Left kidney (tissue), 1 donor: ENCODE measurements at regions not wholly inside any gene's neighbourhood (a gene's known extent, or its start where the extent isn't known, plus 50 kb on each side); places are given as distances from the start of the nearest gene placed in this dataset.
"Not testable (repeated sequence)": the region's sequence is repeated elsewhere in the genome, so short reads cannot be mapped to it uniquely, and the experiment has no call there.

Experiments
- DNase-seq: peaks from one replicate; pipeline ENCODE4 v3.0.0-alpha.2; 2013

DNA sequence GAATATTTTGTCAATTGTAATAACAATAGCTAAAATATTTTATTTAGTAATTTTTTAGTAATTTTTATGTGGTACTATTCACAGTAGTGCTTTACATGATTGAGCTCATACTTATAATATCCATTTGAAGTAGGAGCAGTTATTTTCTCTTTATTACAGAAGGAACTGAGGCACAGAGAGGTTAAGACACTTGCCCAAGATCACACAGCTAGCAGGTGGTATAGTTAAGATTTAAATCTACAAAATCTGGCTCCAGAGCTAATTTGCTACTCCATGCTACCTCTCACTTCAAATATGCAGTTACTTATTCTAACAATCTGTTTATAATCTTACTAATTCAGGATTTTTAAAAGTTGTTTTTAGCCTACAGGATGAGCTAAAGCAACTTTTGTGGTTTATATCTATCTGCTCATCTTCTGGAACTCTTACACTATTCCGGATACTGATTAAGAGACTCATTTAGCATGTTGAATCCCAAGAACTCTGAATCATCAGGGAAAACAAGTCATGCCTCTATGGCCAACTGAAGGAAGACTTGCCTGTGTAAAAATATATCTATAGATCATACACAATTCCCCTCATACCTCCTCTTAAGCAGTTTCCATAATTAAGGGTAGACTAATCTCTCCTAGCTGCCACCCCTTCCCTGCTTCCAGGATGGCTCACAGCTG, 324.2 kb downstream of the UBE3D start:
- DNase-seq = no peak

DNA sequence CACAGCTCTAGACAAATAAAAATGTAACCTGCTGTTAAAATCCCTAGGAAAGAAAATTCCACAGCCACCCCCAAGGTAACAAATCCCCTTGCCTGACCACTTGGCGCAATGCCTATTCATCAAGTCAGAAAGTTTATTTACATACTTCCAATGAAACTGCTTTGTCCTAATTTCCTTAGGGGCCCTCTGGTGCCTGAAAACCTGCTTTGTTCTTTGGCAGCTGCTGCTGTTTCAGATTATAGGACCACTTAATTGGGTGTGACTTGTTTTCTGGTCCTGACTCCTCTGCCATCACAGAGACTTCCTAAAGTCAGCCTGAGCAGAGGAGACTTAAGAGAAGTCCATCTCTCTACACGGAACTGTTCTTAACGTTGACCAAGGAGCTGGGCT, 323.6 kb downstream of the UBE3D start:
- no peak for DNase-seq

DNA sequence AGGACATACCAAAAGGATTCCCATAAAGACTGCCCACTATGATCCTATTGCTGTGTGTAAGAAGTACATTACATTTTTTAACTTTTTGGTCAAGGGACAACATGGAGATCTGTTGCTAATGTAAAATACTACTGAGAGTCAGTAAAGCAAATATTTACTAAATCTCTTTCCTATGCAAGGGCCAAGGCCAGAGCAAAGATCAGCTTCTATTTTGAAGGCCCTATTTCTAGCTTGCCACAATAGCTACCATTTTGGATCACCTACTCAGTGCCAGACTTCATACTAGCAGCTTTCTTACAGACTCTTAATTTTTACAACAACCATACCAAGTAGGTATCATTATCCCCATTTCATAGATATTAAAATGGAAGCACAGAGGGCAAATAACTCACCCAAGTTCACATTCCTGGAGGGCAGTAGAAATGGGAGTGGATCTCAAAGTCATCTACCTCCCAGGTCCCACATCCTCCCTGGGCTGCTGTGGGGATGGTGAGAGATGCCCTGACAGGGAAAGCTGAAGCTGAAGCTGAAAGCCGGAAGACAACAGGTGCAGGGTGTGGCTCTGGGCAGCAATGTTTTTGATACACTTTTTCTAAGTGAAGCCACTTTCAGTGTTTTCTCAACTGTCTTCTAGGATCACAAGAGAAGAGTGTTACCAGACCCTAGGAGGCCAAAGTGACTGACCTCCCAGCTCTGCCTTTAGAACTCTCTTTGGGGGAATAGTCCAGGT, 321.2 kb downstream of the UBE3D start:
- no peak for DNase-seq

DNA sequence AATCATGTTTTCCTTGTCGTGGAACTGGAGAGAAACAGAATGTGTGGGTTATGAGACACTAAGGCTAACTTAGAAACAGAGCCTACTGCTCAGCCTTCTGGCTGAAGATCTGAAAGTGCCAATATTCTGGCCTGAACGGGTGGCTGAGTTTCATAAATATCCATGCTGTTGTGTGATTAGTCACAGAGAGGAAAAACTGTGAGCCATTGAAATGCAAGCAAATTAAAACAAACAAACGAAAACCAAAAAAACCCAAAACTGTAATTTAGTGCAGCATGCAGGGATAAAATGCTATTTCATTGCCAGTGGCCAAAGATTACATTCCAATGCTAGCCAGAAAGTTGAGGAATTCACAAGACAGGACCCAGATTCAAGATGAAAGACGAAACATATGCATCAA, 315.1 kb downstream of the UBE3D start:
- no peak for DNase-seq

DNA sequence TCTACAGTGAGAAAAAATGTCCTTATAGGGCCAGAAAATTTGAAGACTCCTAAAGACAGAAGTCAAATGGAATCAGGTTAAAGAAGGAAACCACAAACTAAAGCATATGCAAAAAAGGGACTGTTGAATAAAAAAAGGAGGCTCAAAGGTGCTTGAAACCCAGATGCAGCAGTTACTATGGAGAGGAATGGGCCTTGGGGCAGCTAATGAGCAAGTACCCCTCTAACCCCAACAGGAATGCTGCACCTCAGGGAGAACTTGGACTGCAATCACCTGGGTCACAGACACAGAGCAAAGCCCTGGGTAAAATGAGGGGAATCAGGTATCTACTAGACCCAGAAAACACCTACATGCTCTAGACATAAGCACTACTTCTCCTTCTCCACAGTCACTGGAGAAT, 313.9 kb downstream of the UBE3D start:
- no peak for DNase-seq

DNA sequence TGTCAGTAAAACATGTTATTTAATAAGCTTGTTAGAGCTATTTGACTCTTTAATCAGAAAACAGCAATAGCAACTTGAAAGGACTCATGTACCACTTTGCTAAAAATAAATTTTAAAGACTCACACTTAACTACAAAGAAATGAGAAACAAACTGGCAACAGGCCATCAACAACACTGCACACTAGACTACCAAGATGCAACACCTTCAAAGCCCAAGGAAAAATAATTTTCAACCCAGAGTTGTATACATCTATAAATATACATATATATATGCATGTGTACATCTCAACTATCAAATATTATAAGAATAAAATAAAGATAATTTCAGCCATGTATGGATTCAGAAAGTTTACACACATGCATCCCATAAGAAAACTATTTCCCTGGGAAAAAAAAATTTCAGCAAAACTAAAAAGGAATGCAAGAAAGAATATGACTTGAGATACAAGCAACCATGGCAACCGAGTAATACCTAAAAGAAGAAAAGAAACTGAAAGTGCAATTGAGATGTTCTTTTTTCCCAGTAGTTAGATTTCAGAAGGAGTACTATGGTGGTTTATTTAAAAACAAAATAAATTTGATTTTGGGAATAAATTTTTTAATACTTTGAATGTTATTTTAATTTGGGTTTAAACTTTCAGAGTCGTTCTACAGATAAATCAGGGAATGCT, 303.8 kb downstream of the UBE3D start:
- no peak for DNase-seq

DNA sequence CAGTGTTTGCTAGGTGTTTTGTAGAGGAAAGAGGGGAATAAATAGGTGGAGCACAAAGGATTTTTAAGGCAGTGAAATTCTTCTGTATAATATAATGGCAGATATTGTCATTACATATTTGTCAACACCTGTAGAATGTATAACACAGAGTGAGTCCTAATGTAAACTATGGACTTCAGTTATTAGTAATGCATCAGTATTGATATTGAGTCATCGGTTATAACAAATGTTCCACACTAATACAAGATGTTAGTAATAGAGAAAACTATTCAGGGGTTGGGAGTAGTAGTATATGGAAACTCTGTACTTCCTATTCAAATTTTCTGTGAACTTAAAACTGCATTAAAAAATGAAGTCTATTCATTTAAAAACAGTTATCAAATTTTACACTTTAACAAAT, 299.2 kb downstream of the UBE3D start:
- no peak for DNase-seq

DNA sequence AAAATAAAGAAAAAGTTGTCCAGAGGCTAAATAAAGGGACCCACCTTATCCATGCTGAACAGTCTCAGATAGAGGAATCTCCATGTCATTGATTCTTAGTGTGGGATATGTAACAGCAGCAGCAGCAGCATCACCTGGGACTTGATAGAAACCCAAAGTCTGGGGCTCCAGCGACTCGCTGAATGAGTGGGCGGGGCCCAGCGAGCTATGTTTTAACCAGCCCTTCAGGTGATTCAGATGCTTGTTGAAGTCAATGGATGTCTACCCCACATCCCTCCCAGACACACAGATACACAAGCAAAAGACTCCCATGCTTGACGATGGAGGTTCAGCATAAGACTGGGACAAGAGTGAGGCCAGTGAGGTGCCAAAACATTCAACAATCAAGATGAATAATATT, 298.6 kb downstream of the UBE3D start:
- no peak for DNase-seq

DNA sequence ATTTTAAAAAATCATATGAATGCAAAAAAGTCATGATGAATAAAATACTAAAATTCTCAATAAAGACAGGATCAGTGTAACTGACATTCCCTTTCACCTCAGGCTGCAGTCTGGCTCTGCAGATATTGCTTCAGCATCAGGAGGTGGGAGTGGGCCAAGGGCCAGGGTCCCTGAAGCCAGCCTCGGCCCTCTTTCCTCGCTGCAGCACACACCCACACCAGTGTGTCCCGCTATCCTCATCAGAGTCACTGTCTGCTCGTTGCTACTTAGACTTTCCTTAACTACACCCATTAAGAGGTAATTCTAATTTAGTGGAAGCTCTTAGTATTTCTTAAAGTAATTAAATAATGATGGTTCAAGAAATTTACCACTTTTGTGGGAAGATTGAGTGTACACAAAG, 298.2 kb downstream of the UBE3D start:
- no peak for DNase-seq

DNA sequence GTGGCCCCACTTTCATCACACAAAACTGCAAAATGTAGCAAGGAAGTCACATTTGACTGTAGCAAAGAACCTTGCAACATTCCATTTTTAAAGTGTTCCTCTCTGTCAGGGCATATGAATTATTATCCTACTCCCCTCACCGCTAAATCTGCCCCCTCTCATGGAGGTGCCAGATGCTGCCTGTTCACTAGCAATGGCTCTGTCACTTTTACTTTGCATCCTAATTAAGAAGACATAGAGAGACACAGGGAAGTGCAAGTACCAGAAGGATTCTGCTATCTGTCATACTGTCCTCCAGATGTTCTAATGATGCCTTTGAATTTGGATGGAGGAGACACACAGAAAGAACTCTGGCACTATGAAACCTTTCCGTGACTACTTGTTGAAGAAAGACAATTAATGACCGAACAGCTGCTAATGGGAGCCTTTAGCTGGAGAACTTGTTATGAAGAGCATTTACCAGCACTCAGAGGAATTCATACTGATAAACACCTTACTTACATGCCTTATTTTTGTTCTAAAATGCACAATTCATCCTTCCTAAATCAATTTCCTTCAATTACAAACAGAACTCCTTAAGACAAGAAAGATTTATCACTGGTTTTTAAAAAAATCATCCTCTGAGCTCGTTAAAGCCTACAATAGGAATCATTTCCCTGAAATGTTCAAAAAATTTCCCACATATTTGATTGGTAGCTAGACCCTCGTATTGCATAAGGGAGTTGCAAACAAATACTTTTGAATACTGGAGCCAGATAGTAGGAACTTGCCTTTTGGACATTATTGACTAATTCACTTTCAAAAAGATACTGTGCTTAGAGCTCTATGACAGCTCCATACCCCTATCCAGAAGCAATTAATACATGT, 292.6 kb downstream of the UBE3D start:
- DNase-seq = no peak

DNA sequence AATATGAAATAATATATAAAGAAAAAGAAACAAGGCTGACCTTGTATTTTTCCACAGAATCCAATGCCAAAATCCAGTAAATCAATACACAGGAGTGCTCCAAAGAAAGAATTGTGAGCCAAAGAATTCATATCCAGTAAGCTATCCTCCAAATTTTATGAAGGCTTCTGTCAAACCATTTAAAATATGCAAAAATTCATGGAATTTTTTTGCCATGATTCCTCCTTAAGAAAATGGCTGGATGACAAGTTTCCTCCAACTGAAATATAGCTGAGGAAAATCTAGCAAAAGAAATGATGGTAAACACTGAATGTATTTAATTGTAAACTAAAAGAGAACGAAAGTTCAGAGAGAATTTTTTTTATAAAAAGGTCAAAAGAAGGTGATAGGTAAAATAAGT, 290.3 kb downstream of the UBE3D start:
- no peak for DNase-seq

DNA sequence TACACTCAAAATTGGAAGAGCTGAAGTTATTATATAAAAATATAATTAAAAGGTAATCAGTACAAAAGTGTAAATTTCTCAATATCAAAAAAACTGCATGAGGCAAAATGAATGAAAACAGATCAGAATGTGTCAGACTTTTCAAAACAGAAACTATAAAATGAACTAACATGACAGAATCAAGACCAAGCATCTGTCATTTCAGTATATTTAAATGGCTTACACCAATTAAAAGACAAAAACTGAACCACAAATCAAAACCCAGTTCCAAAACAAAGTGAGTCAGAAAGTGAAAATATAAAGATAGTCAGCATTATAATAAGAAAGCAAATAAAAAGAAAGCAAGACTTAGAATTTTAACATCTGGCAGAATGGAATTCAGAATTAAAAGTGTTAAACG, 289.7 kb downstream of the UBE3D start:
- DNase-seq = no peak

DNA sequence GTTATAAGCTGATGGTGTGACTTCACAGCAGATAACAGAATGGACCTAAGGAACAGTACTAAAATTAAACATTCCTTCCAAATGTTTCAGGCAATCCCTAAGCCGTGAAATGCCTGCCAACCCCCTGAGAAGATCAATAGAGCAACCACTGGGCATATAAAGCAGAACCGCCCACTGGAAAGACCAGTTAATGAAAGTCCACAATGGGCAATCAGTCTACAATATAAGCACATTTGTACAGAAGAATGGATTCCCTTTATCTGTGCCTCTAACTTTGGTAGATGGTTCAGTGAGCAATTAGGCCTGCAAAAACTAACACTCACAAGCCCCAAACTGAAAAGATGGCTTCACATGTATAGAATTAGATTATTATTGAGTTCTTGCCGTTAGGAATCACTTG, 286.6 kb downstream of the UBE3D start:
- no peak for DNase-seq

DNA sequence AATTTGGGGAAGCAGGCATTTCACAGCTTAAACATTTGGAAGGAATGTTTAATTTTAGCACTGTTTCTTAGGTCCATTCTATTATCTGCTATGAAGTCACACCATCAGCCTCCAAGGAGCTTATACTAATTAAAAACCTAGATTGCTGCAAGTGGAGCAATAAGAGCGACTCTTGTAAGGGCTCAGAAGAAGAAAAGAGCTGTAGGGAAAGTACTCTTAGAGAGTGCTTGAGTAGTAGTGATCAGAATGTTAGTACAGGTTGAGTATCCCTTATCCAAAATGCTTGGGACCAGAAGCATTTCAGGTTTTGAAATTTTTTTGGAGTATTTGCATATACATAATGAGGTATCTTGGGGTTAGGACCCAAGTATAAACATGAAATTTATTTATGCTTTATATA, 285.3 kb downstream of the UBE3D start:
- no peak for DNase-seq

DNA sequence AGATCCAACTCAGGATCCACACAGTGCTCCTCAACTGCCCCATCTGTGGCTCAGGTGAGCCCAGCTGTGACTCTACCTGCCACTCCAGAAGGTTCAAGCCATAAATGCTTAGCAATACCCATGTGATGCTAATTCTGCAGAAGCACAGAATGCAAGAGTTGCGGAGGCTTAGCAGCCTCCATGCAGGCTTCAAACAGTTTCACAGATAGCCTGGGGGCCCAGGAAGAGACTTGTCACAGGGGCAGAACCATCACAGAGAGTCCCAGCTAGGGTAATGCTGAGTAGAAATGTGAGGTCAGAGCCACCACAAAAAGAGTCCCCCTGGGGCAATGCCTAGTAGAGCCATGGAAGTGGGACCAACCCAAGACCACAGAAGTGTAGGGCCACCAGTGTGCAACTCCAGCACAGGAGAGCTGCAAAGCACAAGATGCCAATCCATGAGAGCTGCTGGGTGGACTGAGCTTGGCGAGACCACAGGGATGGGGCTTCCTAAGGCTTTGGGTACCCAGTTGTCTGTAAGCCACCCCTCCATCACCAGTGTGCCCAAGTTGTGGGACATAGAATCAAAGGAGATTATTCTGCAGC, 283.9 kb downstream of the UBE3D start:
- DNase-seq = no peak

DNA sequence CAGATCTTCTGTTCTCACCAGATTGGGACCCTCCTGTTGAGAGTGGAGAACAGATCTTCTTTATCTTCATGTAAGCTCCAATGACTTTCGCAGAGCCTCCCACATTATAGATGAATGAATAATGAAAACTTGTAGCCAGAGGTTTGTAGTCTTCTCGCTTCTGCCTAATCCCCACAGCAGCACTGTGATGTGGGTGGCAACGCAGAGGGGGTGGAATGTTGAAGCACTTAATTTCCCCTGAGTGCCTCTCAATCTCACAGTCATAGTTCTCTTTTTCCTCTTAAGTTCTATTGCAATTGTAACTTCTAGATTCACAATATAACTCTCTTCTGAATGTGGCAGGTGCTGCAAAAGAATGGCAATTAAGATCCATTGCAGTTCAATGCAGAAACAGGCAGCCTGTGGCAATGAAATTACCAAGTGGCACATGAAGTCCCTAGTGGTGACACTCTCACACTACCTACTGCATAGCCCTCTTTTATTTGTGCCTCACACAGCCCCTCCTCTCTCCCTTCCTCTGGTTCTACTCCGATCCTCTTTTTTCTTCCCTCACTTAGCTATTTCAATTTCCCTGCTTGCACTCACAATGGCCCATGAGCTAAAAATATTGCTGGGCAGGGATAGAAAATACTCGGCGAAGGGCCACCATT, 281.9 kb downstream of the UBE3D start:
- no peak for DNase-seq

DNA sequence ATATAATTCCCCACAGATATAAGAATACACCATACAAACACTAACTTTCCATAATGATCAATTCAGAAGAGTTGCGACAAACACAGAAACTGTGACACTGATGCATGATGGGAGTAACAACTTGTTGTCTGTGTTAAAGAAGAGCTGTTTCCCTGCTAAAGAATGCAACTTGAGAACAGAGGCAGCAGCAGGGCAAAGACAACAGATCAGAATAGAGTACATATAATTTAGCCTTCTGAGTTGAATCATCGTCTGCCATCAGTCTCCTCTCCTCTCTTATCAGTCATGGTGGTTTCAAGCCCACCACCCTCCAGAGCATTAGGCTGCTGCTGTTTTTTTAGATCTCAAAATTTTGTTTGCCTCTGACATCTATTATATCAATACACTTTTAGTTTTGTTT, 280.4 kb downstream of the UBE3D start:
- no peak for DNase-seq

DNA sequence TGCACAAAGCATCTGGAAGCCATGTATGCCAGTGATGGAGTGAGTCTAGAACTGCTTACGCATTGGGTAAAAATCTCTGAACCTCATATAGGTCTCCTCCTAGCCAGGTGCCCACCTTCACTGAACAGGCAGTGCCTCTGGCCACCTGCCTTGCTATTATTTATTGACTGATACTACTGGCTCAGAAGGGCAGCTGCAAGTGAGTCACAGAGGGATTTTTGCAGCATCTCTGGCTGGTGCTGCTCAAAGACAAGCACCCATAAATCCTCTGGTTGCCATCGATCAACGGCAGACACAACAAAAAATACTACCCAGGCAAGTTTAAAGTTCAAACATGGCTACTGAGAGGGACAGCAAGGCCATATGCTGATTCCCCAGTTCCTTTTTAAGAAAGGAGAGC, 279.4 kb downstream of the UBE3D start:
- DNase-seq = no peak

DNA sequence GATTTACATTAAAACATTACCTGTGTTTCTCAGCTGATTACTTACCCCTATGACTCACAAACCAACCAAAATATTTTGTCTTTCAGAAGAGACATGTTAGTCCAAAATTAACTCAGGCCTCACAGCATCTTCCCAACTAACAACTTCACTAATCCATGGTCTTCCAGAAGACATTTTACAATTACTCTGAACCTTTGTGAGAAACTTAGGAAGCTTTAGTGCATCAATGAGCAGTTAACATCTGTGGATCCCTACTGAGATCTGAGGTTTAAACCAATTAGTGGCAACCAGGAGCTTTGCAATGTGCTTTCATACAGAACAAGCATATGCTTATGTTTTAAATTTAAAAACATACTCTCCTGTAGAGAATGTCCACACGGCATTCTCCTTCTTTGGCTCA, 269.7 kb downstream of the UBE3D start:
- DNase-seq = no peak

DNA sequence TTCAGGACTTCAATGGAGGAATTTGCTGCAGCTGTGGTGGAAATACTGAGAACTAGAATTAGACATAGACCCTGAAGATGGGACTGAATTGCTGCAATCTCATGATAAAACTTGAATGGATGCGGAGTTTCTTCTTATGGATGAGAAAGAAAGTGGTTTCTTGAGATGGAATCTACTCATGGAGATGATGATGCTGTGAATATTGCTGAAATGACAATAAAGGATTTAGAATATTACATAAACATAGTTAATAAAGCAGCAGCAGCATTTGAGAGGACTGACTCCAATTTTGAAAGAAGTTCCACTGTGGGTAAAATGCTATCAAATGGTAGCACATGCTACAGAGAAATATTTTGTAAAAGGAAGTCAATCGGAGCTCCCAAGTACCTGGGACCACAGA, 264.6 kb downstream of the UBE3D start:
- DNase-seq = no peak

DNA sequence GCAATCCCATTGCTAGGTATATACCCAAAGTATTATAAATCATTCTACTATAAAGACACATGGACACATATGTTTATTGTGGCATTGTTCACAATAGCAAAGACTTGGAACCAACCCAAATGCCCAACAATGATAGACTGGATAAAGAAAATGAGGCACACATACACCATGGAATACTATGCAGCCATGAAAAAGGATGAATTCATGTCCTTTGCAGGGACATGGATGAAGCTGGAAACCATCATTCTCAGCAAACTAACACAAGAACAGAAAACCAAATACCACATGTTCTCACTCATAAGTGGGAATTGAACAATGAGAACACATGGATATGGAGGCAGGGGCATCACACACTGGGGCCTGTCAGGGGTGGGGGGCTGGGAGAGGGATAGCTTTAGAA, 249.4 kb downstream of the UBE3D start:
- DNase-seq = not testable (repeated sequence)

DNA sequence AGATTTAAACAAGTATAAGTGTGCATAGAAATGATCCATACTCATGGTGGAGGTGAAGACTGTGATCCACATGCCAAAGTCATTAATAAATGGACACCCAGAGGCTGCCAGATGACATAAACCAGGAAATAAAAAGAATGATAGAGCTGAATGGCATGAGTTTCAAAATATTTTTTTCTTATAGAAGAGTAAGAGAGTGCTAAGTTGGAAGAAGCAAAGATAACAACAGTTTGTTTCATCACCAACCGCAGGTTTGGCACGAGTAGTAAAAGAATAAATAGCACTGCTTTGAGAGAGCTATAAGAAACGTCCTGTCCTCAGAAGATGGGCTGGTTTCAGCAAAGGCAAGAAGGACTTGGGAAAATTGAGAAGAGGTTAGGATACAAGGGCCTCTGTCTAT, 246.9 kb downstream of the UBE3D start:
- DNase-seq = no peak
